ENCODE measurements at regions not wholly inside any gene's neighbourhood (a gene's known extent, or its start where the extent isn't known, plus 50 kb on each side); places are given as distances from the start of the nearest gene placed in this dataset.
"Not testable (repeated sequence)": the region's sequence is repeated elsewhere in the genome, so short reads cannot be mapped to it uniquely, and the experiment has no call there.

DNA sequence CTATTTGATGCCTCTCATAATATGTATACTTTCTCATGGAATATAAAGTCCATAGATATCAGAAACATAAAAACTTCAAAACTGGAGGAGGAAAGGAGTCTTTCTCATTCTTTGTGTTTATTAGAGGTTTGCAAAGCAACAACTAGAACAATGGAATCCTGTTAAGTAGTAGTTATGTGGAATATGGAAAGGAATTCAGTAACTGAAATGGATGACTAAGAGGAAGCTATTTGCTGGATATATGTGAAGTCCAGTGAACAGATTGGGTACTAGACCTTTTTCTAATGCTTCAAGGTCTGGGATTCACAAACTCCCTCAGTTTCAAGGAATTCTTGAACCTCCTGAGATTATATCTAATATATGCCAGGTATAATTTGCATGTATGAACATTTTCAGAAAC, 353.6 kb upstream of the FANCL start:
- H3K4me3 ChIP-seq (ENCODE audit: low read length in 3 of 3), result no peak overlapping the region
- H3K27ac ChIP-seq (ENCODE audit: low read depth, low read length), result no peak overlapping the region
- no peak overlapping the region for H3K9ac ChIP-seq (ENCODE audit: low read depth in 1 of 3, low read length in 3 of 3)
- no peaks in the 10 kb centered on the region for H3K27me3 ChIP-seq (ENCODE audit: control insufficient read depth in 3 of 3, insufficient read depth in 3 of 3, low read length in 3 of 3)
- no peaks in the 10 kb centered on the region for H3K4me1 ChIP-seq (ENCODE audit: control insufficient read depth in 3 of 3, insufficient read depth in 3 of 3, low read length in 3 of 3)
- no peaks in the 10 kb centered on the region for H3K9me3 ChIP-seq (ENCODE audit: control insufficient read depth in 3 of 3, low read length in 3 of 3)
- H3K36me3 ChIP-seq (ENCODE audit: control insufficient read depth in 3 of 3, insufficient read depth in 3 of 3, low read length in 3 of 3), result no peaks in the 10 kb centered on the region

DNA sequence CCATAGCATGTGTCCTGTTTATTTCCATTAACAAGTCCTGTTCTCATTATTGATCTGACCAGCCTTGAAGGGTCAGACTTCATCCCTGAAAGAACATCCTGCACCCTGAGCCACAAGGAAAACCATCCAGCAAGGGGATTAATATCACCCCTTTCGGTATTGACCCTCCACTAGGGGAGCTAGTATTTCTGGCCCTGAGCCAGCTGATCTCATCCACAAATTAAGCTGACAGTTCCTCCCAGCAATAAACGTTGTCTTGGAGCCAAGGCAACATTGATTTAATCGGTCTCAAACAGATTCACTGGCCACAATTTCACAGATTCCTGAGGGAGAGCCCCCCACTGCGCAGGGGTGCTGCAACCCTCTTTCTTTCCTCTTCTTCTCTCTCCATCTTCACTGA, 353.1 kb upstream of the FANCL start:
- no peaks in the 10 kb centered on the region for H3K36me3 ChIP-seq (ENCODE audit: control insufficient read depth in 3 of 3, insufficient read depth in 3 of 3, low read length in 3 of 3)
- no peak overlapping the region for H3K27ac ChIP-seq (ENCODE audit: low read depth, low read length)
- H3K9me3 ChIP-seq (ENCODE audit: control insufficient read depth in 3 of 3, low read length in 3 of 3), result no peaks in the 10 kb centered on the region
- no peak overlapping the region for H3K9ac ChIP-seq (ENCODE audit: low read depth in 1 of 3, low read length in 3 of 3)
- no peaks in the 10 kb centered on the region for H3K4me1 ChIP-seq (ENCODE audit: control insufficient read depth in 3 of 3, insufficient read depth in 3 of 3, low read length in 3 of 3)
- H3K4me3 ChIP-seq (ENCODE audit: low read length in 3 of 3), result no peak overlapping the region
- no peaks in the 10 kb centered on the region for H3K27me3 ChIP-seq (ENCODE audit: control insufficient read depth in 3 of 3, insufficient read depth in 3 of 3, low read length in 3 of 3)

DNA sequence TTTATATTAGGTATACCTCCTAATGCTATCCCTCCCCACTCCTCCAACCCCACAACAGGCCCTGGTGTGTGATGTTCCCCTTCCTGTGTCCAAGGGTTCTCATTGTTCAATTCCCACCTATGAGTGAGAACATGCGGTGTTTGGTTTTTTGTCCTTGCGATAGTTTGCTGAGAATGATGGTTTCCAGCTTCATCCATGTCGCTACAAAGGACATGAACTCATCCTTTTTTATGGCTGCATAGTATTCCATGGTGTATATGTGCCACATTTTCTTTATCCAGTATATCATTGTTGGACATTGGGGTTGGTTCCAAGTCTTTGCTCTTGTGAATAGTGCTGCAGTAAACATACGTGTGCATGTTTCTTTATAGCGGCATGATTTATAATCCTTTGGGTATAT, 345.1 kb upstream of the FANCL start:
- not testable (repeated sequence) for H3K4me1 ChIP-seq (ENCODE audit: control insufficient read depth in 3 of 3, insufficient read depth in 3 of 3, low read length in 3 of 3); H3K27me3 ChIP-seq (ENCODE audit: control insufficient read depth in 3 of 3, insufficient read depth in 3 of 3, low read length in 3 of 3); H3K27ac ChIP-seq (ENCODE audit: low read depth, low read length); H3K4me3 ChIP-seq (ENCODE audit: low read length in 3 of 3); H3K9ac ChIP-seq (ENCODE audit: low read depth in 1 of 3, low read length in 3 of 3); H3K9me3 ChIP-seq (ENCODE audit: control insufficient read depth in 3 of 3, low read length in 3 of 3); H3K36me3 ChIP-seq (ENCODE audit: control insufficient read depth in 3 of 3, insufficient read depth in 3 of 3, low read length in 3 of 3)

DNA sequence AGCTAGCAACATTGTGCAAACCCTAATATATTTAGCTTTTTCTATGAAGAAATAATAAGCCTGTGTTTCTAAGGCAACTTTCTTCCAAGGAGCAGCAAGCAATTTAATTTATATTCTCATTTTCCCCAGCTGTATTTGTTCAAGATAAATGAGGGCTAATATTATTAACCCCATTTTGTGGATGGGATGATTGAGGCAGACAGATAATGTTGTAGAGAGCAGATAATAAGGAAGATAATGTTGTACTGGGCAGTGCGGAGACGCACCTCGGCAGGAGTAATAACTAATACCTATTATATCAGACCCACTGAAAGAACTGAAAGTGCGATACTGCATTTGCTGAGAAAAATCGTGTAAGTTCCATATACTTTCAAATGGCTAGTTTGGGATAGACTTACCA, 344.1 kb upstream of the FANCL start:
- Histone ChIP-seq H3K9ac (ENCODE audit: low read depth in 1 of 3, low read length in 3 of 3) (no peak overlapping the region), H3K4me3 (ENCODE audit: low read length in 3 of 3) (no peak overlapping the region), H3K27ac (ENCODE audit: low read depth, low read length) (no peak overlapping the region), H3K36me3 (ENCODE audit: control insufficient read depth in 3 of 3, insufficient read depth in 3 of 3, low read length in 3 of 3) (no peaks in the 10 kb centered on the region), H3K27me3 (ENCODE audit: control insufficient read depth in 3 of 3, insufficient read depth in 3 of 3, low read length in 3 of 3) (no peaks in the 10 kb centered on the region), H3K9me3 (ENCODE audit: control insufficient read depth in 3 of 3, low read length in 3 of 3) (no peaks in the 10 kb centered on the region), H3K4me1 (ENCODE audit: control insufficient read depth in 3 of 3, insufficient read depth in 3 of 3, low read length in 3 of 3) (no peaks in the 10 kb centered on the region)

DNA sequence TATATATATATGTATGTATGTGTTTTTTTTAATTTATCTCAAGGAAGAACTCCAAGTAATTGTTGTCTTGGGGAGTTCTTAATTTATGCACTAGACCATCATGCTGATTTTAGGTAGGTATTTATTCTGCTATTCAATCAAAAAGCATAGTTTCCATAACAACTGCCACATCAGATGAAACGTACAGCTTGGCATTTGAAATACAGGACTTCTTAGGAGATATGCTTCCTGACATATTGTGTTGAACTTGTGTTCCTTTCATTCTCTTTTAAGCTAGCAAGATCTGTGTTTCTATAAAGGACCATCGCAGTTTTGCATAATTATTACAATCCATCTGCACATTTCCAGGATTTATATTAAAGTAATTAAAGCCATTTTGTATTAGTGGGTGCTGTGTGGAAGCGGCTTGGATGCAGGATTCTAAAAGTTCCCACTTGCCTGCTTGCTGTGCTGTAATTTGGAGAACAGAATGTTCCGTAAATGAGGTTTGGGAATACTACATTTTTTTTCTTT, 343.5 kb upstream of the FANCL start:
- H3K27ac ChIP-seq (ENCODE audit: low read depth, low read length), result no peak overlapping the region
- H3K4me1 ChIP-seq (ENCODE audit: control insufficient read depth in 3 of 3, insufficient read depth in 3 of 3, low read length in 3 of 3), result no peaks in the 10 kb centered on the region

DNA sequence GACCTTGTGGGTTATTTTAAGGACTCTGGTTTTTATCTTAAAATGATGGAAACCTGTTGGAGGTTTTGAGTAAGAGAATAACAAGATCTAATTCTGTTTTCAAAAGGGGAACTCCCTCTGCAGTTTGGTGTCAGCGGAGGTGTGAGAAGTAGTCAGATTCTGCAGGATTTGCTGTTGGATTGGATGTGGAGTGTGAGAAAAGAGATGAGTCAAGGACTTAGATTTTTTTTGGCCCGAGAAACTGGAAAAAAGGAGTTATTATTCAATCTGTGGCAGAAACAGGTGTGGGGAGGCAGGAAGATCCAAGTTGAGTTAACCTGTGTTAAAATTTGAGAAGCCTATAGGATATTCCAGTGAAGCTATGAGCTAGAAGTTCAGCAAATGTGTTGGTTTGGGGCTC, 337.2 kb upstream of the FANCL start:
- no peaks in the 10 kb centered on the region for H3K36me3 ChIP-seq (ENCODE audit: control insufficient read depth in 3 of 3, insufficient read depth in 3 of 3, low read length in 3 of 3)
- no peak overlapping the region for H3K4me3 ChIP-seq (ENCODE audit: low read length in 3 of 3)
- H3K9me3 ChIP-seq (ENCODE audit: control insufficient read depth in 3 of 3, low read length in 3 of 3), result no peaks in the 10 kb centered on the region
- H3K27me3 ChIP-seq (ENCODE audit: control insufficient read depth in 3 of 3, insufficient read depth in 3 of 3, low read length in 3 of 3), result no peaks in the 10 kb centered on the region
- no peak overlapping the region for H3K9ac ChIP-seq (ENCODE audit: low read depth in 1 of 3, low read length in 3 of 3)
- H3K4me1 ChIP-seq (ENCODE audit: control insufficient read depth in 3 of 3, insufficient read depth in 3 of 3, low read length in 3 of 3), result no peaks in the 10 kb centered on the region
- H3K27ac ChIP-seq (ENCODE audit: low read depth, low read length), result no peak overlapping the region

More for the DNA sequence above, 343.5 kb upstream of the FANCL start:
- no peak overlapping the region for H3K4me3 ChIP-seq (ENCODE audit: low read length in 3 of 3)
- H3K9ac ChIP-seq (ENCODE audit: low read depth in 1 of 3, low read length in 3 of 3), result no peak overlapping the region
- H3K27me3 ChIP-seq (ENCODE audit: control insufficient read depth in 3 of 3, insufficient read depth in 3 of 3, low read length in 3 of 3), result no peaks in the 10 kb centered on the region
- H3K9me3 ChIP-seq (ENCODE audit: control insufficient read depth in 3 of 3, low read length in 3 of 3), result no peaks in the 10 kb centered on the region
- no peaks in the 10 kb centered on the region for H3K36me3 ChIP-seq (ENCODE audit: control insufficient read depth in 3 of 3, insufficient read depth in 3 of 3, low read length in 3 of 3)

DNA sequence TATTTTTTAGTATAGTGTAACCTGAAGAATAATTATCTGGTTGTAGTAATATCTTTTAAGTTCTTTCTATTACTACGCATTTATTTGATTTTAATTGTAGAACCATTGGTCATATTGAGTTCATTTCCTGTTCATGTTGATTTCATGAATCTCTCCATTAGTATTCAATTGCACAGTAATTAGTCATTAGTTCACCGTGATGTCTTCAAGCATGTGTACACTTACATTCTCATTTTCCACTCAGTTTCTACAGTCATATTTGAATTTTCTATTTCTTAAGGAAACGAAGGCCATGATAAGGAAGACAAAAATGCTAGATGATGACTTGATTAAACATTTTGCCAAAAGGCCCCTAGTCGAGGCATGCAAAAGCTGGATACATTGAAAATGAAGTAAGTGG, 333.7 kb upstream of the FANCL start:
- H3K4me1 ChIP-seq (ENCODE audit: control insufficient read depth in 3 of 3, insufficient read depth in 3 of 3, low read length in 3 of 3), result no peaks in the 10 kb centered on the region
- no peaks in the 10 kb centered on the region for H3K9me3 ChIP-seq (ENCODE audit: control insufficient read depth in 3 of 3, low read length in 3 of 3)
- H3K36me3 ChIP-seq (ENCODE audit: control insufficient read depth in 3 of 3, insufficient read depth in 3 of 3, low read length in 3 of 3), result no peaks in the 10 kb centered on the region

DNA sequence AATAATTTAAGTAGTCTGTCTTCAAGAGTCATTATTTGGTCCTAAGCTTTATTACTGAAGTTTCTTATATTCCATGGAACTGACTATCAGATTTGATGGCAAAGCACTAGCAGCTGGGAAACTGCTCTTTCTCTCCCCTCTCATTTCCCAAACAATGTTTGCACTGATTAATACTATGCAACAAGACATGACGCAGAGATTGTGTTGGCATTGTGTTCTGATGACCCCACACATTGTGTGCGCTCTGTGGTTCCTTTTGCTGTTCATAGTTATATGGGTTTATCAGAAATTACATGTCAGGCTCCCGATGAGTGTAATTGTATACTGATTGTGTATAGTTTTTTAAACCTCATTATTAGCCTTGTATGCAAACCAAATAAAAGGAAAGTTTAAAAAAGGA, 331.6 kb upstream of the FANCL start:
- Histone ChIP-seq H3K4me3 (ENCODE audit: low read length in 3 of 3) (no peak overlapping the region), H3K27me3 (ENCODE audit: control insufficient read depth in 3 of 3, insufficient read depth in 3 of 3, low read length in 3 of 3) (no peaks in the 10 kb centered on the region), H3K27ac (ENCODE audit: low read depth, low read length) (no peak overlapping the region), H3K36me3 (ENCODE audit: control insufficient read depth in 3 of 3, insufficient read depth in 3 of 3, low read length in 3 of 3) (no peaks in the 10 kb centered on the region), H3K4me1 (ENCODE audit: control insufficient read depth in 3 of 3, insufficient read depth in 3 of 3, low read length in 3 of 3) (no peaks in the 10 kb centered on the region), H3K9me3 (ENCODE audit: control insufficient read depth in 3 of 3, low read length in 3 of 3) (no peaks in the 10 kb centered on the region), H3K9ac (ENCODE audit: low read depth in 1 of 3, low read length in 3 of 3) (no peak overlapping the region)

More for the DNA sequence above, 333.7 kb upstream of the FANCL start:
- H3K4me3 ChIP-seq (ENCODE audit: low read length in 3 of 3), result no peak overlapping the region
- H3K27ac ChIP-seq (ENCODE audit: low read depth, low read length), result no peak overlapping the region
- no peaks in the 10 kb centered on the region for H3K27me3 ChIP-seq (ENCODE audit: control insufficient read depth in 3 of 3, insufficient read depth in 3 of 3, low read length in 3 of 3)
- no peak overlapping the region for H3K9ac ChIP-seq (ENCODE audit: low read depth in 1 of 3, low read length in 3 of 3)

DNA sequence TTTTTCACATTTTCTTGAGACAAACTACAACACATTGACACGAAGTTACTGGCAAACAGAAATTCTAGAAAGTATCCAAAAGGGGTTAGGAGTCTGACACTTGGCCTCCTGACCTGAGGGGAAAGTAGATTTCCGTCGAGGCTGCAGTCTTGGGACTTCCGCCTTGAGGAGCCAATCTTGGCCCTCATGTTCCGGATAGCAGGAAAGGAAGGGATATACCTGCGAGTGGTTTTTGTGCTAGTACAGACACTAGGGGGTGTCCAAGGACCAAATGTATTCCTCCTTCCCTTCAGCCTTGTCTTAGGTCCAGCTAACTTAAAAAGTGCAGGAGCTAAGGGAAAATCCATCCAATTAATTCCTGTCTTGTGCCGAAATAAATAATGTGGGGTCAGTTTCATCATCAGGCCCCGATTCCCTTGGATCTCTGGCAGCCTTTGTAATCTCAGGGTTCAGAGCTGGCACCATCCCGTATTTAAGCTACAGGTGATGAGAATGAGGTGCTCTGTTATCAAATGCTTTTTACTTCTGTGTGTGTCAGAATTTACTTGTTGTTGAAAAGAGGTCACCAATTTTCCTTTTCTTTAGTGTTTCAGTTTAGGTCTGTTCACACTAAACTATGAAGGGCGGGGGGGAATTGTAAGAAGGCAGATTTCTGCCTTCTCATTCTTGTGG, 330.2 kb upstream of the FANCL start:
- Histone ChIP-seq H3K4me3 (ENCODE audit: low read length in 3 of 3) (no peak overlapping the region), H3K9ac (ENCODE audit: low read depth in 1 of 3, low read length in 3 of 3) (no peak overlapping the region), H3K4me1 (ENCODE audit: control insufficient read depth in 3 of 3, insufficient read depth in 3 of 3, low read length in 3 of 3) (no peaks in the 10 kb centered on the region), H3K27me3 (ENCODE audit: control insufficient read depth in 3 of 3, insufficient read depth in 3 of 3, low read length in 3 of 3) (no peaks in the 10 kb centered on the region), H3K9me3 (ENCODE audit: control insufficient read depth in 3 of 3, low read length in 3 of 3) (no peaks in the 10 kb centered on the region), H3K36me3 (ENCODE audit: control insufficient read depth in 3 of 3, insufficient read depth in 3 of 3, low read length in 3 of 3) (no peaks in the 10 kb centered on the region), H3K27ac (ENCODE audit: low read depth, low read length) (no peak overlapping the region)

DNA sequence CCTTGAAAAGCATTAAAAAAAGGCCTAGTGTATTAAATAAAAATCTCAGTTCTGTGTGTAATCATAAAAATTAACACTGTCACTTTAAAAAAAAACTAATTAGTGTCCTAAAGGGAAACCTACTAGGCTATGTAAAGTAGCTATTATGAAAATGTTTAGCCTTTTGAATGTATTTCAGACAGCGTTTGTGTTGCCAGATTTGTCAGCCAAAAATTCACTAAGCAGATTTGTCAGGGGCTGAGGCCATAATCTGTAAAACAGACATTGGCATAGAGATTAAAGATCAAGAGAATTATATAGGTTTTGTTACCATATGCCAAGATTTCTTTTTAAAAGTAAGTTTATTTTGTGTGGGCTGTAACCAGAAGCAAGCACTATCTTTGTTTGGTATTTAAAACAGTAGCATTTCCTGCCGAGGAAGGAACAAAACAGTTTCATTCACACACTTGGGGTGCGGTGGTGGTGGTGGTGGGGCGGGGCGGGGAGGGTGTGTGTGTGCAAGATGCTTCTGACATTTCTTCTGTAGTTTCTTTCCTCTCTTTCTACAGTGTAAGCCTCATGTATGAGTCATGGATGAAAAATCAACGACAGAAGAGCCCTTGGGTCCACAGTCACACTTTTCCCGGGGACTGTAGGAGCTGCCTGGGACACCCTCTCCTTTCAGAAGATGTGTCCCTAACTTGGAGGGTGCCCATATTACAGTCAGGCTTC, 328.5 kb upstream of the FANCL start:
- Histone ChIP-seq H3K4me1 (ENCODE audit: control insufficient read depth in 3 of 3, insufficient read depth in 3 of 3, low read length in 3 of 3) (no peaks in the 10 kb centered on the region), H3K36me3 (ENCODE audit: control insufficient read depth in 3 of 3, insufficient read depth in 3 of 3, low read length in 3 of 3) (no peaks in the 10 kb centered on the region), H3K27ac (ENCODE audit: low read depth, low read length) (no peak overlapping the region), H3K27me3 (ENCODE audit: control insufficient read depth in 3 of 3, insufficient read depth in 3 of 3, low read length in 3 of 3) (no peaks in the 10 kb centered on the region), H3K9me3 (ENCODE audit: control insufficient read depth in 3 of 3, low read length in 3 of 3) (no peaks in the 10 kb centered on the region), H3K9ac (ENCODE audit: low read depth in 1 of 3, low read length in 3 of 3) (no peak overlapping the region), H3K4me3 (ENCODE audit: low read length in 3 of 3) (no peak overlapping the region)

Measured in skeletal muscle tissue (tissue), 3 donors.